Panc1 (cell line): ENCODE measurements at regions not wholly inside any gene's neighbourhood (a gene's known extent, or its start where the extent isn't known, plus 50 kb on each side); places are given as distances from the start of the nearest gene placed in this dataset.
"Not testable (repeated sequence)": the region's sequence is repeated elsewhere in the genome, so short reads cannot be mapped to it uniquely, and the experiment has no call there.

ENCODE experiments used
- POLR2AphosphoS5 ChIP-seq: IDR thresholded peaks from 2 replicates; pipeline ENCODE4 v1.6.1; 2012; ENCODE audit warnings: mild to moderate bottlenecking, low read depth, low read length, moderate library complexity
- SIN3A ChIP-seq: IDR thresholded peaks from 2 replicates; pipeline ENCODE4 v1.6.1; 2012; ENCODE audit warnings: low read depth, mild to moderate bottlenecking, low read length, moderate library complexity, borderline replicate concordance; ENCODE audit not compliant: insufficient read depth
- TCF7L2 ChIP-seq: IDR thresholded peaks from 2 replicates; pipeline ENCODE4 v1.6.1; 2011; ENCODE audit warnings: mild to moderate bottlenecking, low read depth, low read length, inconsistent platforms
- TF ChIP-seq, protein P1 (sequence below): fragments of 450-650 bp; IDR thresholded peaks from 2 replicates; pipeline ENCODE4 v1.5.1; 2017; ENCODE audit warnings: mild to moderate bottlenecking

DNA sequence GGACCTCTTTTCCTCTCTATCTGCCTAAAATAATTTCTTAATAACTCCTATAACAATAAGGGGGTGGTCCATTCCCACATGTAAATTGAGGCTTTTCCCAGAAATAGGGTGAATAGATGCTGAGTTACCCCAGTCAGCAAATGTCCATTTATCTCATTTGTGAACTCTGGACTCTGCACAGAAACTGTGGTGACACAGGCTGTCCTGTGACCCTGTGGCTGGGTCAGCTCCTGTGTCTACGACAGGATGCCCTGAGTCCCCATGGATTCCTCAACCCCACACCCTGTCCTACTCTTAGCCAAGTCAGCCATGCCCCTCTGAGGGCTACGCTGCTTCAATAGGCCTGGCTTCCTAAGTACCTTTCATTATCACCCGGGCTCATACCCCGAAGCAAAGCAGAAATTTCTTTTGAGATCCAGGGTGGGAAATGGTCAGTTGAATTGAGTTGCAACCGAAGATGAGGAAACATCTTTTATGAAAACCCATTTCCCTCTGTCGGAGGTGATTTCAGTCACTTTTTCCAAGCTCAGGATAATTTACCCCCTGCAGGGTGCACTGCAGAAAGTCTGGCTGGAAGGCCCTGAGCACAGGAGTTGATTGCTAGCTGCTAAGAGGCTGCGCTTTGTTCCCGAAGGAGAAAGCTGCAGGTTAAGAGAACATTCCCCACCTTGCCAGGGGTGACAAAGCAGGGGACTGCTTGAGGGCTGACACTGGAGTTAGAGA lies 89.5 kb upstream of the PRSS12 start:
- TF ChIP-seq, protein P1, sequence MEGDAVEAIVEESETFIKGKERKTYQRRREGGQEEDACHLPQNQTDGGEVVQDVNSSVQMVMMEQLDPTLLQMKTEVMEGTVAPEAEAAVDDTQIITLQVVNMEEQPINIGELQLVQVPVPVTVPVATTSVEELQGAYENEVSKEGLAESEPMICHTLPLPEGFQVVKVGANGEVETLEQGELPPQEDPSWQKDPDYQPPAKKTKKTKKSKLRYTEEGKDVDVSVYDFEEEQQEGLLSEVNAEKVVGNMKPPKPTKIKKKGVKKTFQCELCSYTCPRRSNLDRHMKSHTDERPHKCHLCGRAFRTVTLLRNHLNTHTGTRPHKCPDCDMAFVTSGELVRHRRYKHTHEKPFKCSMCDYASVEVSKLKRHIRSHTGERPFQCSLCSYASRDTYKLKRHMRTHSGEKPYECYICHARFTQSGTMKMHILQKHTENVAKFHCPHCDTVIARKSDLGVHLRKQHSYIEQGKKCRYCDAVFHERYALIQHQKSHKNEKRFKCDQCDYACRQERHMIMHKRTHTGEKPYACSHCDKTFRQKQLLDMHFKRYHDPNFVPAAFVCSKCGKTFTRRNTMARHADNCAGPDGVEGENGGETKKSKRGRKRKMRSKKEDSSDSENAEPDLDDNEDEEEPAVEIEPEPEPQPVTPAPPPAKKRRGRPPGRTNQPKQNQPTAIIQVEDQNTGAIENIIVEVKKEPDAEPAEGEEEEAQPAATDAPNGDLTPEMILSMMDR, result not testable (repeated sequence)
- not testable (repeated sequence) for TF ChIP-seq POLR2AphosphoS5, SIN3A, TCF7L2
